GM19043 (cell line): ENCODE measurements at regions not wholly inside any gene's neighbourhood (a gene's known extent, or its start where the extent isn't known, plus 50 kb on each side); places are given as distances from the start of the nearest gene placed in this dataset.

Experiments used
- ATAC-seq: cut with Tn5 transposase; IDR thresholded peaks from one replicate; pipeline ENCODE4 v1.9.1; 2021; ENCODE audit warnings: low read depth; ENCODE audit not compliant: unreplicated experiment

GRCh38 chr19:28532765-28533341 lies 680.1 kb downstream of the UQCRFS1 start:
- no peak for ATAC-seq

- ATAC-seq: no peak
Measured at GRCh38 chr19:28531979-28532378, 681.0 kb downstream of the UQCRFS1 start.

GRCh38 chr19:28530406-28531035 lies 682.4 kb downstream of the UQCRFS1 start:
- no peak for ATAC-seq

GRCh38 chr19:28526038-28526437 lies 686.9 kb downstream of the UQCRFS1 start:
- no peak for ATAC-seq

- ATAC-seq: no peak
Measured at GRCh38 chr19:28523619-28524018, 689.3 kb downstream of the UQCRFS1 start.

- no peak for ATAC-seq
Measured at GRCh38 chr19:28522545-28522922, 690.4 kb downstream of the UQCRFS1 start.

- no peak for ATAC-seq
Measured at GRCh38 chr19:28521614-28522544, 691.1 kb downstream of the UQCRFS1 start.

- no peak for ATAC-seq
Measured at GRCh38 chr19:28520998-28521568, 691.9 kb downstream of the UQCRFS1 start.

GRCh38 chr19:28519952-28520861 lies 692.7 kb downstream of the UQCRFS1 start:
- no peak for ATAC-seq

- no peak for ATAC-seq
Measured at GRCh38 chr19:28519218-28519779, 693.7 kb downstream of the UQCRFS1 start.

GRCh38 chr19:28516415-28516872 lies 696.5 kb downstream of the UQCRFS1 start:
- ATAC-seq: no peak

GRCh38 chr19:28514166-28514565 lies 698.8 kb downstream of the UQCRFS1 start:
- no peak for ATAC-seq

- ATAC-seq: no peak
Measured at GRCh38 chr19:28511655-28512054, 701.3 kb downstream of the UQCRFS1 start.

GRCh38 chr19:28509079-28509895 lies 703.7 kb downstream of the UQCRFS1 start:
- no peak for ATAC-seq

- ATAC-seq: no peak
Measured at GRCh38 chr19:28508666-28509065, 704.3 kb downstream of the UQCRFS1 start.

GRCh38 chr19:28505933-28506332 lies 707.0 kb downstream of the UQCRFS1 start:
- no peak for ATAC-seq

GRCh38 chr19:28505134-28505533 lies 707.8 kb downstream of the UQCRFS1 start:
- ATAC-seq: no peak

- no peak for ATAC-seq
Measured at GRCh38 chr19:28504727-28505126, 708.2 kb downstream of the UQCRFS1 start.

GRCh38 chr19:28504139-28504538 lies 708.8 kb downstream of the UQCRFS1 start:
- no peak for ATAC-seq
